H1 (cell line): ENCODE measurements at regions not wholly inside any gene's neighbourhood (a gene's known extent, or its start where the extent isn't known, plus 50 kb on each side); places are given as distances from the start of the nearest gene placed in this dataset.

Experiments used
- CBX8 ChIP-seq: fragments of 300-800, 300-1000 bp; sonication (generic); IDR thresholded peaks from 2 replicates; pipeline ENCODE4 v1.7.1; 2016; ENCODE audit warnings: low read depth, low read length, borderline replicate concordance
- CHD7 ChIP-seq: fragments of 300-600 bp; sonication (generic); IDR thresholded peaks from 2 replicates; pipeline ENCODE4 v1.7.1; 2012; ENCODE audit warnings: low read length, moderate library complexity, mild to moderate bottlenecking, inconsistent platforms; ENCODE audit not compliant: insufficient replicate concordance
- EZH2 ChIP-seq: fragments of 200-600 bp; sonication (generic); IDR thresholded peaks from 2 replicates; pipeline ENCODE4 v1.7.1; 2012; ENCODE audit warnings: low read depth, mild to moderate bottlenecking, moderate library complexity, low read length, inconsistent platforms; ENCODE audit not compliant: severe bottlenecking
- NANOG ChIP-seq: IDR thresholded peaks from 2 replicates; pipeline ENCODE4 v1.6.1; 2011; ENCODE audit warnings: low read length, low read depth, mild to moderate bottlenecking, inconsistent platforms; ENCODE audit not compliant: insufficient read depth, poor library complexity, severe bottlenecking
- RXRA ChIP-seq: IDR thresholded peaks from 2 replicates; pipeline ENCODE4 v1.6.1; 2011; ENCODE audit warnings: low read depth, mild to moderate bottlenecking, low read length, moderate library complexity; ENCODE audit not compliant: insufficient read depth

- no peak for TF ChIP-seq CHD7
- no peak for TF ChIP-seq CBX8
- no peak for TF ChIP-seq NANOG
- TF ChIP-seq RXRA: no peak
- no peak for TF ChIP-seq EZH2
These were observed 215.8 kb downstream of the PHLDA1 start (continued) for GRCh38 chr12:75815756-75816155.
